HG03354 (cell line): ENCODE measurements at regions not wholly inside any gene's neighbourhood (a gene's known extent, or its start where the extent isn't known, plus 50 kb on each side); places are given as distances from the start of the nearest gene placed in this dataset.

Experiments
- ATAC-seq: cut with Tn5 transposase; IDR thresholded peaks from one replicate; pipeline ENCODE4 v1.9.1; 2021; ENCODE audit warnings: mild to moderate bottlenecking; ENCODE audit not compliant: unreplicated experiment, poor library complexity, severe bottlenecking

- ATAC-seq = no peak
Measured at GRCh38 chr11:128304666-128305485, 282.5 kb downstream of the ETS1 start.

GRCh38 chr11:128304116-128304515 is 283.2 kb downstream of the ETS1 start:
- no peak for ATAC-seq

- no peak for ATAC-seq
Measured at GRCh38 chr11:128303383-128303782, 284.0 kb downstream of the ETS1 start.

DNA sequence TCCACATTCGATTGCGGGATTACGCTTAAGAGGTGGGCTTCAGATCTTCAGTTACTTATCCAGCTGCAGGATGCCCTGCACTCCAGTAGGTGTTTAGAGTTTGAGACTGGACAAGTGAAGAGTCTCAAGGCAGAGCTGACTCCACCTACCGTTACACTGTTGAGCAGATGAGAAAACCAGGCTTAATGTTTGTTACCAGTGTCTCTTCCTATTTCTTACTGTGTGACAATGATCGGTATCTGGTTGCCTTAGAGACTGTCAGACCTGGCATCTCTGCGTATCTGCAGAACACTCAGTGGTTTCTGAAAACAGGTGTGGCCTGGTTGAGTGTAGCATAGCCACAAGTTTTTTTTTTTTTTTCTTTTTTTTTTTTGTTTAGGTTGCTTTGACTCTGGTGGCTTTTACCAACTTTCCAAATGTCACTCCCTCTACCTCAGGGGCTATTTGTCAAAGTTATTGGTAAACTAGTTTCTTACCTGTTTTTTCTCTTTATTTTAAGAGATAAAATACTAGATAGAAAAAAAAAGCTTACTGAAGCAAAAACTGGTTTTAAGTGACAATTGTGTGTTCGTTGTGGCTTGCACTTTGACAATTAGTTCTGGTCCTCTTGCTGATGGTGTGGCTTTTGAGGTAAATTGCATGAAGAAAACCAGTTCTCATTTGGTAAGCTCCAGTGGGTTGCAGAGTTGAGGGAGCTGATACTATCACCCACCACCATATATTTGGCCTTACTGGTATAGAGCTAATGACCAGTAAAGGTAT is 284.8 kb downstream of the ETS1 start:
- peak; percentile 92 for ATAC-seq

DNA sequence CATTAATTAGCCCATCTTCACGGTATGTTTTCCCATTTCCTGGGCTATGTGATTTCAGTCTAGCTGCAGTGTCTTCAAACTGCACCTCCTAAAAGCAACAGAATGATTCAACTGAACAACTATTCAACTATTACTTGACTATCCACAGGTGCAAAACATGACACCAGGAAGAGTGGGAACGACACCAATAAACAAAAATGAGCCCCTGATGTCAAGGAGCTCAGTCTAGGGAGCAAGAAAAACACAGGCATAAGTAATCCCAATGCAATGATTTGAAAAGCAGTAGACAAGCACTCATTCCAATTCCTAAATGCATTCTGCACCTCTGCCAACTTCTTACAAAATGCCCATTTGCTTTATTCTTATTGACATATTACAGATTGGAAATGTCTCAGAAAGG is 285.6 kb downstream of the ETS1 start:
- no peak for ATAC-seq

GRCh38 chr11:128300785-128301184 is 286.6 kb downstream of the ETS1 start:
- ATAC-seq = no peak

- ATAC-seq = peak; percentile 21
Measured at GRCh38 chr11:128299132-128299726, 288.1 kb downstream of the ETS1 start.

- peak; percentile 23 for ATAC-seq
Measured at GRCh38 chr11:128298271-128298670, 289.1 kb downstream of the ETS1 start.

GRCh38 chr11:128297805-128298204 is 289.6 kb downstream of the ETS1 start:
- no peak for ATAC-seq

DNA sequence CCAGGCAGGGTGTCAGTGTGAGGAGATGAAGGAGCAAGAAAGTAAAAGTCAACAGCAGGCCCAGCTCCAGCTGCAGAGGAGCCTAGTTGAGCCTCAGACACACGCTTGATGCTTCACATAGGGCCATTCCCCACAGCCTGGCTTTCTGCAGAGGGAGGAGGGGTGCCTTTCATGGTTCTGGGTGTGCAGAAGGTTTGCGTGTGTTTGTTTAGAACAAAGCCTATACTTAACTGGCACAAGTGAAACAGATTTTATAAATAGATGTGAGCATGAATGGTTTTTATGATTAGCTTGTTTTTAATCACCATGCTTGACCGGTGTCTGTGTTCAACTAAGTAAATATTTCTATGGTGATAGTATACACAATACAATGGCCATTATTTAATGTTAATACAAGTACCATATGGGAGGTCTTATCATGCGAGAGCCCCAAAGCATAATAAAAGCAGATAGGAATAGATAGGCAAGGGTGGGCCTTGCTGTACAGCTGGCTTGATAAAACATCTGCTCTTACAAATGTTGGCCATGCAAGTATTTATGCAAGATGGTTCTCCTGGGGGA is 290.2 kb downstream of the ETS1 start:
- ATAC-seq = peak; percentile 44

DNA sequence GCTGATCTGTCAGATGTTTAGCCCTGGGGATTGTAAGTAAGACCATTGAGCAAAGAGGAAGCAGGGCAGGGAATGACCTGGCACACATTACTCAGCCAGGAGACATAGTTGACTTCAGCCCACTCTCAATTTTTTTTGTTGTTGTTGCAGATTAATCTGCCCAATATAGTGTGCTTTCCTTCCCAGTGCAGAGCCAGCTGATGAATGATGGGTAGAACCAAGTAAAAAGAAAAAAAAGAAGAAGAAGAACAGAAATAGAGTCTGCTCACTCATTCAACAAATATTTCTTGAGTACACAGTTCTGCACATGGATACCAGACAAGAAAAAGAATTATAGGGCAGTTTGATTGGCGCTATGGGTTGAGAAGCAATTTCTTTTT is 292.7 kb downstream of the ETS1 start:
- no peak for ATAC-seq

DNA sequence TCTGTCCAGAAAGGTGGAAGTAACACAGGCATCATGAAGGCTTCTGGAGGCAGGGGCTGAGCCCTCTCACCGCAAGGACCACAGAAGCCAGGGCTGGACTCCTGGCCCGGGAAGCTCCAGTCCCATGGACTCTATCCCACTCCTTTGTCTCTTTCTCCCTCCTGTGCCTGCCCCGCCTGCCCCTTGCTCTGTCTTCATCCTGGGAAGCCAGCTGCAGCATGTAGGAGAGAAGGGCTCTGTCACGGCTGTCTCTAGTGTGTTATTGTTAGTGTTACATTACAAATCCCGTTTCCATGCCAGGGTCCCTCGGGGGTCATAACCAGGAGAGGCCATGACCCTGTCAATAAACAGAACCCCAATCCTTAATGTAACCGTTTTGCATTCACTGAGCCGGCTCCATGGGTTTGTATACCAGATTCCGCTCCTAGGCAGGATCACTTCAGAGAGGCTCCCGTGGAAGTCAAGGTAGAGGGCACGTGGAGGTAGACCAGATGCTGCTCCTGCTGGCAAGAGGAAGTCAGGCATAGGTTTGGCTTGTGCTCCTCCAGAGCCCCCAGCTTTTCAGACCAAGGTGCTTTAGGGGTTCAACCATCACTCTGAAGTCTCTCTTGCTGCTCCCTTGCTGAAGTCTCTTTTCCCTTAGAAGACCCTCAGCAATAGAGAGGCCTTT is 293.2 kb downstream of the ETS1 start:
- no peak for ATAC-seq

DNA sequence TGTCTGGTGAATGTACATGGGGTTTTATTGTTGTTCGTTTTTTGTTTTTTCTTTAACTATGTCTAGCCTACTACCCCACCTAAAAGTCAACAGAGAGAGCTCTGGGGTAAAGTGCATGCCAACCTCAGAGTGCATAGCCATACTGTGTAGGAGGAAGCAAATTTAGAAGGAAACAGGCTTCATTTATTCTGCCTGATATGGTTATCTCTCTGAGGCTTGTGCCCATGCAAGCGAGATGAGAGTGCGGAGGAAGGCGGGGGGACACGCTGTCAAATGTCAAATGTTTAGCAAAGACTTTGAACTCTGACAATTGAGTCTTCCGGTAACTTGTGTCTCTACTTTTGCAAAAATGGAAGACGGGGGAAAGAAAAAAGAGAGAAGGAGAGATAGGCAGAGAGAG is 295.5 kb downstream of the ETS1 start:
- no peak for ATAC-seq

DNA sequence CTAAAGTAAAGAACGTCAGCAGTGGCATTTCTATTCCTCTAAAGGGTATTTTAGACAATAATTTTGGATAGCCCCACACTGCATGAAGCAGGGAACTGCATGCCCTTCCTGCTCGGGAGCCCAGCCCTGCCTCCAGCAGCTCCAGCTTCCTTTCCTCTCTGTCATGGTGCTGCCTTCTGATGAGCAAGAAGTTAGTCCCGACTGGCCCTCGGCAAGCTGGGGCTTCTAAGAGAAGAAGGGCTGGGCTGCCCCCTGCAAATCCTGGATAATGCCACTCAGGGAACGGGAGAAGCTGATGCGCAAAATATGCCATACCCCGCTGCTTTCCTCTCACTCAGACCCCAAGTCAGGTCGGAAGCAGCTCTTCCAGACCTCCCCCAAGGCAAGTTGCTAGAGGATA is 296.4 kb downstream of the ETS1 start:
- no peak for ATAC-seq

DNA sequence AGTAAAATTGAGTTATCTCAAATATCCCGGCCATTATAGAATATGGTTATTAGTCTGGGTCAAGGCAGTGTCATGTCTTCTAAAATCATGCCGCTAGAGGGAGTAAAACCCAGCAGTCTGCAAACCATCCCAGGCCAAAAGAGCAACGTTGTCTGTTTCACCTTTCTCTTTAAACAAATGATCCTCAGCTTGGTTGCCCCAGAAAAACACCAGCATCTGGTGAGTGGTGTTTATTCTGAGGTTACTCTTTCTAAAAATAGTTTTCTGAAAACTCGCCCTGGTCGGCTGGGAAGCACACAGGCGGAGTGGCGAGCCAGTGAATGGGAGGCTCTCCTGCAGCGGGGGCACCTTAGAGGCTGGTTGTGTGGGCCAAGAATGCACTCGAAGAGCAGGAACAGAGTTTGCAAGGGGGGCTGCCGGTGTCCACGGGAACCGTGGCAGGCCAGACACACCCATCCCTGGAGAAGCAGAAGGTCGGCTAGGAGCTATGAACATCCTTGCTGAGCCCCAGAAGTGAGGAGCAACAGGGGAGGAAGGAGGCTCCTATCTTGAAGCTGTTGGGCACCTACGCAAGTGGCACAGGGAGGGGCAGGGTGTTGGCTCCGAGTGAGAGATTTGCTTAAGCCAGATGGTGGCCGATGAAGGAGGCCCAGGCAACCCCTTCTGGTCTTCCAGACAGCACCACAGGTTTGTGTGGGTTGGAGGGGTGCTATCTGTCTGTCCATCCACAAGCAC is 297.1 kb downstream of the ETS1 start:
- ATAC-seq = peak; percentile 86

- ATAC-seq = no peak
Measured at GRCh38 chr11:128289048-128289447, 298.3 kb downstream of the ETS1 start.

GRCh38 chr11:128288368-128288767 is 299.0 kb downstream of the ETS1 start:
- ATAC-seq = no peak

GRCh38 chr11:128285321-128285720 is 302.0 kb downstream of the ETS1 start:
- ATAC-seq = no peak

- no peak for ATAC-seq
Measured at GRCh38 chr11:128284634-128285033, 302.7 kb downstream of the ETS1 start.
